Nephron (organoid): ENCODE measurements at regions not wholly inside any gene's neighbourhood (a gene's known extent, or its start where the extent isn't known, plus 50 kb on each side); places are given as distances from the start of the nearest gene placed in this dataset.

ENCODE experiments used
- H3K27ac Mint-ChIP-seq, 3 experiments: 2 replicates each; pipeline ENCODE4 v1.8.0; 2020; ENCODE audit warnings: mixed read lengths in 3 of 3, mild to moderate bottlenecking in 2 of 3, moderate library complexity in 1 of 3
- H3K27me3 Mint-ChIP-seq: 2 replicates; pipeline ENCODE4 v1.8.0; 2021; ENCODE audit warnings: low read depth, mild to moderate bottlenecking, moderate library complexity, mixed read lengths
- H3K36me3 Mint-ChIP-seq: 2 replicates; pipeline ENCODE4 v1.8.0; 2020; ENCODE audit warnings: low read depth, mixed read lengths
- H3K4me1 Mint-ChIP-seq: 2 replicates; pipeline ENCODE4 v1.8.0; 2020; ENCODE audit warnings: mixed read lengths
- H3K4me3 Mint-ChIP-seq, 3 experiments: 2 replicates each; pipeline ENCODE4 v1.8.0; 2020; ENCODE audit warnings: mild to moderate bottlenecking in 3 of 3, mixed read lengths in 3 of 3, moderate library complexity in 2 of 3
- H3K9me3 Mint-ChIP-seq: 2 replicates; pipeline ENCODE4 v1.8.0; 2020; ENCODE audit warnings: mixed read lengths
- TF ChIP-seq, protein P1 (sequence below), 3 experiments: fragments of 200-600 bp; sonication (generic); IDR thresholded peaks; one replicate each; pipeline ENCODE4 v1.5.0; 2021; ENCODE audit warnings: antibody characterized with exemption in 3 of 3; ENCODE audit not compliant: unreplicated experiment in 3 of 3

DNA sequence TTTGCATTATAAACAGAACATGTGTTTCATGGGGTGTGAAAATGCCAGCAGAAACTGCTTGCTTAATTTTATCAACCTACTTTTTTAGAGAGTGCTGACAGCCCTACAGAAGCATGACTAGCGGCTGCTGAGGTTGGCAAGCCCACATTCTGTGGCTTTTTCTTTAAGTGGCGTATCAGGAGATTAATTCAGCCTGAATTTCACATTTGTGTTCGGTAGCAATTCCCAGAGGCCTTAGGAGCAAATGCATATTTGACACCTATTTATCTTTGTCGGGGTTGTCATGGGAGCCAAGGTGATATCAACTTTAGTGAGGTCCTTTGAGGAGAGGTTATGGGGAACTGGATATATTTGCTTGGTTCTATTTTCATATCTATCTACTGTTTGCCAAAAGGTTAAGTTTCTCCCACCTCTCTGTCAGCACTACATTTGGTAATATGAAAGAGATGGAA is 140.9 kb downstream of the KCNJ2 start:
- Mint-ChIP-seq H3K27me3 (peaks cover 4% of the 10 kb centered on the region), H3K4me1 (peaks cover 14% of the 10 kb centered on the region), H3K4me3 (no peak overlapping the region), H3K27ac (no peak overlapping the region), H3K9me3 (no peaks in the 10 kb centered on the region), H3K36me3 (no peaks in the 10 kb centered on the region)
- TF ChIP-seq, protein P1, sequence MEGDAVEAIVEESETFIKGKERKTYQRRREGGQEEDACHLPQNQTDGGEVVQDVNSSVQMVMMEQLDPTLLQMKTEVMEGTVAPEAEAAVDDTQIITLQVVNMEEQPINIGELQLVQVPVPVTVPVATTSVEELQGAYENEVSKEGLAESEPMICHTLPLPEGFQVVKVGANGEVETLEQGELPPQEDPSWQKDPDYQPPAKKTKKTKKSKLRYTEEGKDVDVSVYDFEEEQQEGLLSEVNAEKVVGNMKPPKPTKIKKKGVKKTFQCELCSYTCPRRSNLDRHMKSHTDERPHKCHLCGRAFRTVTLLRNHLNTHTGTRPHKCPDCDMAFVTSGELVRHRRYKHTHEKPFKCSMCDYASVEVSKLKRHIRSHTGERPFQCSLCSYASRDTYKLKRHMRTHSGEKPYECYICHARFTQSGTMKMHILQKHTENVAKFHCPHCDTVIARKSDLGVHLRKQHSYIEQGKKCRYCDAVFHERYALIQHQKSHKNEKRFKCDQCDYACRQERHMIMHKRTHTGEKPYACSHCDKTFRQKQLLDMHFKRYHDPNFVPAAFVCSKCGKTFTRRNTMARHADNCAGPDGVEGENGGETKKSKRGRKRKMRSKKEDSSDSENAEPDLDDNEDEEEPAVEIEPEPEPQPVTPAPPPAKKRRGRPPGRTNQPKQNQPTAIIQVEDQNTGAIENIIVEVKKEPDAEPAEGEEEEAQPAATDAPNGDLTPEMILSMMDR (IDR thresholded peaks at IDR 0.05; ENCODE audit: unreplicated experiment in 3 of 3): no peak

DNA sequence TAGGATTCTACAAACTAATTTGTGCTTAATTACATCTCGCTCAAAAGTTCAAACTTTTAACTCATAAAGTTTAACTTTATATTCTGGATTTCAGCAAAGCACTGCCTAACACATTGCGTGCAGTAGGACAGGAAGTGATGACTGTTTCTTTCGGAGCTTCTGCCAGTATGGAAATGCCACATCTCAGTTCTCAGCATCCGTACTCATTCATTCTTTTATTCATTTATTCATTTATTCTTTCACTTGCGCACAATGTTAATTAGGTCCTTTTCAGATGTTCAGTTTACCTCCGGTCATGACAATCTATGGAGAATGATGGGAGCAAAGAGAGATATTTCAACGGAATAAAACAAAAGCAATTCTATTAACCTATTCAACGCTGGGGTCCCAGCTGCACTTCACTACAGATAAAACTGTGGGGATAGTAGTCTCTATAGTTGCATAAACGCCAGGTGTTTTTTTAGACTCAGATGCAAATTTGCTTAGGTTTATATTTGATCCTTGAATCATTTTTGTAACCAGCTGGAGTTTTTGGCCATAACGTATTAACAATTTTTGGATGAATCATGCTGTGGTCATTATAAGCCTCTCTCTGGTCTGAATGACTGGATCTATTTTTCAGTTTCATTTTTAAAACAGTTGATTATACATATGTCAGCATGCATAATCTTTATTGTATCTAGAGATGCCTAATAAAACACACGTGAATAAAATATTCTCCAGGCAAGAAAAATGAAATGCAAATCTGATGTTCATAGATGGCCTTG is 143.9 kb downstream of the KCNJ2 start:
- Mint-ChIP-seq H3K9me3 (no peaks in the 10 kb centered on the region), H3K36me3 (no peaks in the 10 kb centered on the region), H3K4me1 (peaks cover 11% of the 10 kb centered on the region), H3K4me3 (no peak overlapping the region), H3K27ac (no peak overlapping the region), H3K27me3 (peaks cover 4% of the 10 kb centered on the region)
- TF ChIP-seq, protein P1 (IDR thresholded peaks at IDR 0.05; ENCODE audit: unreplicated experiment in 3 of 3): no peak

DNA sequence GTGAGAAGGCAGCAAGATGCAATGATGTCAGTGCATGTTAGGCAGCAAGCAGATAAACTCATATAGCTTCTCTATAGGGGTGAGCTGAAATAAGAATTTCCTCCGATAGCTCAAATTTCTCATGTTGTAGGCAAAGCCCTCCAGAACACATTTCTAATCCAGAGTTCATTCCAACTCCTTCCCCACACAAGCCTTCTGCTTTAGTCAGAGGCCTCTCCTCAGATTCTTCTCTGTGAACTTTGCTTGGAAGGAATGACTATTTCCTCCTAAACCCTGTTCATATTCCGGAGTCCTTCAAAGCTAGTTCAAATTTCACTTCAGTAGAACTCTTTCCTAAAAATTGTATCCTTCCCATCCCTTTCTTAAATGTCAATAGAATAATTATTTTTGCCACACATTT is 144.8 kb downstream of the KCNJ2 start:
- H3K9me3 Mint-ChIP-seq: no peaks in the 10 kb centered on the region
- H3K4me1 Mint-ChIP-seq: peaks cover 16% of the 10 kb centered on the region
- H3K27ac Mint-ChIP-seq: no peak overlapping the region
- no peak overlapping the region for H3K4me3 Mint-ChIP-seq
- no peaks in the 10 kb centered on the region for H3K36me3 Mint-ChIP-seq
- H3K27me3 Mint-ChIP-seq: peaks cover 4% of the 10 kb centered on the region
- TF ChIP-seq, protein P1 (IDR thresholded peaks at IDR 0.05; ENCODE audit: unreplicated experiment in 3 of 3): no peak

DNA sequence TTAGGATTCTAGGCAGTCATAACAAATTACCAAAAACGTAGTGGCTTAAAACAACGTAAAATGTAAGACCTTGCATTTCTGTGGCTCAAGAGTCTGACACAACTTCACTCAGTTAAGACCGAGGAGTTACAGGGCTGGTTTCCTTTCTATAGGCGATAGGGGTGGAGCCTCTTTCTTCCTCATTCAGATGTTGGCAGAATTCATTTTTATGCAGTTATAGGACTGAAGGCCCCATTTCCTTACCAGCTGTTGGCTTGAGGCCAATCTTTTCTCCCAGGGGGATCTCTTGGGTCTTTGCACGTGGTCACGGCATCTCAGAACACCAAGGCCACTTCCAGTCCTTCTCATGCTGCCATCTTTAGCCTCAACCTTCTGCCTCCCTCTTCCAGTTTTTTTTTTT is 145.2 kb downstream of the KCNJ2 start:
- no peaks in the 10 kb centered on the region for H3K36me3 Mint-ChIP-seq
- H3K4me3 Mint-ChIP-seq: no peak overlapping the region
- H3K4me1 Mint-ChIP-seq: peaks cover 19% of the 10 kb centered on the region
- TF ChIP-seq, protein P1 (IDR thresholded peaks at IDR 0.05; ENCODE audit: unreplicated experiment in 3 of 3): no peak
- H3K27me3 Mint-ChIP-seq: peaks cover 4% of the 10 kb centered on the region
- no peak overlapping the region for H3K27ac Mint-ChIP-seq
- H3K9me3 Mint-ChIP-seq: no peaks in the 10 kb centered on the region

DNA sequence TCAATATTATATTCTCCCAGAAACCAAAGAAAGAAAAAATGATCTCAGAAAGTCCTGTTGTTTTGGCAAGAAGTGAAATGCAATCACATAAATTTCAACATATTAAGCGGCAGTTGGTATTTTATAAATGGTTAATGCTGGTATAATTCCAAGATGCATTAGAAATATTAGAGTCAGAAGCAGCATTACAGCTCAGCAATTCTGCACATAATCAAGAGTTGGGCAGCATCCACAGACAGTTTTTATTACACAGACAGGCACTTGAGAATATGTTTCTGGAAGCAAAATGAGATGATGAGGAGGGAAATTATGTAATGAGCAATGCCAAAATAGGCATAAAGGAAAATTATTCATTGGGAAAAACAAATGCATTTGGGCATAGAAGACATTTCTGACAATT is 148.1 kb downstream of the KCNJ2 start:
- peaks cover 23% of the 10 kb centered on the region for H3K4me1 Mint-ChIP-seq
- H3K9me3 Mint-ChIP-seq: no peaks in the 10 kb centered on the region
- no peaks in the 10 kb centered on the region for H3K36me3 Mint-ChIP-seq
- TF ChIP-seq, protein P1 (IDR thresholded peaks at IDR 0.05; ENCODE audit: unreplicated experiment in 3 of 3): no peak
- no peak overlapping the region for H3K27ac Mint-ChIP-seq
- no peaks in the 10 kb centered on the region for H3K27me3 Mint-ChIP-seq
- H3K4me3 Mint-ChIP-seq: no peak overlapping the region

DNA sequence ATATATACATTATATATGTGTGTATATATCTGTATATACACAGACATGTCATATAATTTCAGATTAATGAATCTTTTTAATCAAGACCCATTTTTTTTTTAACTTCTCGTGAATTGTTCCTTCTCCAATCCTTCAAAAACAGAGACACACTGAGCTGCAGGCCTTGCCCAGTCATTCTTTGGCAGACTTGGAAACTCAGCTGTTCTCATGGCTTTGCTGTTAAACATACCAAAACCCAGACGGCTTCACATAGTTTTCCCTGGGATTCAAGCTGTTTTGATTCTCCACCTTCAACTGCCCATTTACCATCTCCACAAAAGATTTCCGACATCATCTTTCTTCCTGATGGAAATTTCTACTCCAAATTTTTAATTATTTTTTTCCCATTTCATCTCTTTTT is 148.7 kb downstream of the KCNJ2 start:
- Mint-ChIP-seq H3K27ac (no peak overlapping the region), H3K36me3 (no peaks in the 10 kb centered on the region), H3K9me3 (no peaks in the 10 kb centered on the region), H3K27me3 (no peaks in the 10 kb centered on the region), H3K4me3 (no peak overlapping the region), H3K4me1 (peaks cover 23% of the 10 kb centered on the region)
- TF ChIP-seq, protein P1 (IDR thresholded peaks at IDR 0.05; ENCODE audit: unreplicated experiment in 3 of 3): no peak
